Stromal cell of bone marrow (primary cell): ENCODE measurements at regions not wholly inside any gene's neighbourhood (a gene's known extent, or its start where the extent isn't known, plus 50 kb on each side); places are given as distances from the start of the nearest gene placed in this dataset.
"Not testable (repeated sequence)": the region's sequence is repeated elsewhere in the genome, so short reads cannot be mapped to it uniquely, and the experiment has no call there.

Experiments
- DNase-seq: peaks from one replicate; pipeline ENCODE4 v3.0.0-alpha.2; 2012; ENCODE audit warnings: low read depth

GRCh38 chr2:67294218-67294617, 102.9 kb upstream of the ETAA1 start:
- DNase-seq = no peak

- no peak for DNase-seq
These were observed 101.7 kb upstream of the ETAA1 start for GRCh38 chr2:67295406-67295805.

- DNase-seq = no peak
These were observed 101.3 kb upstream of the ETAA1 start for GRCh38 chr2:67295851-67296250.

- DNase-seq = no peak
These were observed 92.7 kb upstream of the ETAA1 start for GRCh38 chr2:67304300-67304890.

GRCh38 chr2:67309281-67309680, 87.9 kb upstream of the ETAA1 start:
- DNase-seq = no peak

GRCh38 chr2:67311536-67311935, 85.6 kb upstream of the ETAA1 start:
- DNase-seq = no peak

GRCh38 chr2:67312871-67313270, 84.3 kb upstream of the ETAA1 start:
- no peak for DNase-seq

- no peak for DNase-seq
These were observed 83.6 kb upstream of the ETAA1 start for GRCh38 chr2:67313536-67313935.

GRCh38 chr2:67318031-67318430, 79.1 kb upstream of the ETAA1 start:
- DNase-seq = no peak

GRCh38 chr2:67318563-67318962, 78.6 kb upstream of the ETAA1 start:
- DNase-seq = no peak

GRCh38 chr2:67318993-67319481, 78.1 kb upstream of the ETAA1 start:
- DNase-seq = no peak

- no peak for DNase-seq
These were observed 76.1 kb upstream of the ETAA1 start for GRCh38 chr2:67320861-67321587.

GRCh38 chr2:67321588-67321903, 75.6 kb upstream of the ETAA1 start:
- DNase-seq = no peak

GRCh38 chr2:67322353-67323001, 74.7 kb upstream of the ETAA1 start:
- DNase-seq = peak; percentile 16

GRCh38 chr2:67323209-67323991, 73.7 kb upstream of the ETAA1 start:
- DNase-seq = no peak

- DNase-seq = no peak
These were observed 67.6 kb upstream of the ETAA1 start for GRCh38 chr2:67329513-67329912.

GRCh38 chr2:67329951-67330350, 67.2 kb upstream of the ETAA1 start:
- no peak for DNase-seq

- DNase-seq = not testable (repeated sequence)
These were observed 65.6 kb upstream of the ETAA1 start for GRCh38 chr2:67331419-67332086.

GRCh38 chr2:67337903-67338302, 59.2 kb upstream of the ETAA1 start:
- no peak for DNase-seq

- no peak for DNase-seq
These were observed 58.4 kb upstream of the ETAA1 start for GRCh38 chr2:67338601-67339233.

GRCh38 chr2:67339234-67339885, 57.8 kb upstream of the ETAA1 start:
- no peak for DNase-seq
